Stimulated activated CD8-positive, alpha-beta memory T cell treated with anti-CD3 and anti-CD28 coated beads, Interleukin-12 subunit alpha, Interleukin-12 subunit beta, amount 100 ng/mL, for 1 hour (primary cell): ENCODE measurements at regions not wholly inside any gene's neighbourhood (a gene's known extent, or its start where the extent isn't known, plus 50 kb on each side); places are given as distances from the start of the nearest gene placed in this dataset.

Experiments
- DNase-seq: peaks from one replicate; pipeline ENCODE4 v3.0.0-alpha.2; 2020; ENCODE audit warnings: low read depth

DNA sequence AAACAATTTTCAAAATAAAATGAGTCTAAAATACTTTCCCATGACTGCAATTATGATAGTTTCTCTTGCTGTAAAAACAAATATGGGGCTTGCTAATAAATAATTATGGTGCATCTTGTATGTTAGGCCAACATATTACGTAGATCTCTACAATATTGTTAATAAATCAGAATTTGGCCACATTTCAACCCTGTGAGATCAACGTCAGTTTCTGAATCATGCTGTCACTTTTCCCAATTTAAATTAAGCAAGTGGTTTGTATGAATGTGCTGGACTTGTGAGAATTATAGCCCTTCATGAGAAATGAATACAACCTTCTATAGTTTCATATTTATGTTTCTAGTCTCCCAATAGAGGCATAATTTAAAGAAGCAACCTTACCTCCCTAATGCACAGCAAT lies 808.9 kb downstream of the SUCLG1 start:
- DNase-seq, result no peak

DNA sequence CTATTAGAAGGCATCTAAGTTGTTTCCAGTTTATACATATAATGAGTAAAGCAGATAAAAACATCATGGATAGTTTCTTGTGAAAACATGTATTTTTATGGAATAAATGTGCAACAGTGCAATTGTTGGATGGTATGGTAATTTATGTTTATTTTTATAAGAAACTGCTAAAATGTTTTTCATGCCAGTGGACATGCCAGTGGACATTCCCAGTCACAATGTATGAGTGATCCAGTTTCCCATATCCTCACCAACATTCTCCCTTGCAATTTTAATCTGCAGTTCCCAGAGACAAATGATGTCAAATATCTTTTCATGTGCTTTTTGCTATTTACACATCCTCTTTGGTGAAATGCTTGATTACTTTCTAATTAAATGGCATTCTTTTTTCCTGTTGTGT lies 818.6 kb downstream of the SUCLG1 start:
- no peak for DNase-seq

DNA sequence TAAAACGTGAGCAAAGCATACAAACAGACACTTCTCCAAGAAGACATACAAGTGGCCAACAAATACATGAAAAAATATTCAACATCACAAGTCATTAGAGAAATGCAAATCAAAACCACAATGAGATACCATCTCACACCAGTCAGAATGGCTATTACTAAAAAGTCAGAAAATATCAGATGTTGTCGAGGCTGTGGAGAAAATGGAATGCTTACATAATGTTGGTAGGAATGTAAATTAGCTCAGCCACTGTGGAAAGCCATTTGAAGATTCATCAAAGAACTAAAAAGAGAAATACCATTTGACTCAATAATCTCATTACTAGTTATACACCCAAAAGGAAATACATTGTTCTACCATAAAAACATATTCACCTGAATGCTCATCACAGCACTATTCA lies 825.7 kb downstream of the SUCLG1 start:
- DNase-seq, result no peak

DNA sequence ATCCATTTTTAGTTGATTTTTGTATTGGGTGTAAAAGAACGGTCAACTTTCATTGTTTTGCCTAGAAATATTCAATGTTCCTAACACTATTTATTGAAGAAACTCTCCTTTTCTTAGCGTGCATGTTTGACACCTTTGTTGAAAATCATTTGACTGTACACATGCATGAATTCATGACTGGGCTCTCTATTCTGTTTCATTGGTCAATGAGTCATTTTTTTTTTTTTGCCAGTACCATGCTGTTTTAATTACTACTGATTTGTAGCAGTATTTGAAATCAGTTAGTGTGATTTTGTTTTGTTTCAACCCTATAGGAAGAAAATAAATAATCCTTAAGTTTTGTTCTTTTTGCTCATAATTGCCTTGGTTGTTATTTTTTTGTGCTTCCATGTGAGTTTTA lies 828.7 kb downstream of the SUCLG1 start:
- no peak for DNase-seq

DNA sequence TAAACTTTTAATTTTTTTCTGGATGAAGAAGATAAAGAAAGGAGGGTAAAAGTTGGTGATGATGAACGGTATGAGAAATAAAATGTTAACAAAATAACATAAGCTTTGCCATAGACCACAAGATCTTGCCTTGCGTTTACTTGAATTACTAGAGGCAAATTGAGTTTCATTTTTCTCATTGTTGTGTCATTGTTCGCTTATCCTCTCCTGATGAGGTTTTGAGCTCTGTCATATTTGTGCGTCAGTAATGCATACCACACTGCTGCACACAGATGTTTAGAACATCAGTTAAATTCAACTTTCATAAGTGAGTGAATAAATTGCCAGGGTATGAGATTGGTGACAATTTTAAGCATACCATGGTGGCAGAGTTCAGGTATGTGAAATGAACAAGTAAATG lies 843.6 kb downstream of the SUCLG1 start:
- DNase-seq, result no peak

DNA sequence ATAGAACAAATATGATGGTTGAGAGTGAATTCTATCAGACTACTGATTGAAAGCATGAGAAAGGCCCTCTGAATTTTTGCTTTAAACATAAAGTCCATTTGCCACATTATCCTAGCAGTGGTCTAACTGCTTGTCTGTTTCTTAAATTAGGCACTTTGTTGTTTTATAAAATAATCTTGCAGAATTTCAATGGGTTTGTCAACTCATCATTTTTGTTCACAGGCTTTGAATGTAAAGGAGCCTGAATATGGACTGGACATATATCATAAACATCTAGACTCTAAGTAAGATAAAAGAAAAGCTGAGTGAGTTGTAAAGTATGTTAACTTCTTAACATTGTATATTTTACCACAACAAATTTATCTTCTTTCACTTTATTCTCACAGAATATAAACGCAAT lies 845.9 kb downstream of the SUCLG1 start:
- no peak for DNase-seq

DNA sequence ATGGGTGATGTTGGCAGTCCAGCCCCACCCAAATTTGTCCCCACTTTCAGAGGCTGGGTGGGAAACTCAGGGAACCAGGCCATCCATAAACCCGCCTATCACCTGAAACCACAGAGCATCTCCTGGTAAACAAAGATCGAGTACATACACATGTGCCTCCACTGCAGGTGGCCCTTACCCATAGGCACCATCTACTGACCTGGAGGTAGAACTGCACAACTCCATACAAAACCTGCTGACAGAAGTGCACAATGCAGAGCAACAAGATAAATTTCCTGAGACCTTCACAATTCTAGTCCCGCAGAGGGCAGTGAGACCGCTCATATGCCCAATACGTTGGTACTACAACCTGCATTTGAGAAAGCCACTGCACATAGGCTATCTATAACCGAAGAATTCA lies 856.3 kb downstream of the SUCLG1 start:
- no peak for DNase-seq

DNA sequence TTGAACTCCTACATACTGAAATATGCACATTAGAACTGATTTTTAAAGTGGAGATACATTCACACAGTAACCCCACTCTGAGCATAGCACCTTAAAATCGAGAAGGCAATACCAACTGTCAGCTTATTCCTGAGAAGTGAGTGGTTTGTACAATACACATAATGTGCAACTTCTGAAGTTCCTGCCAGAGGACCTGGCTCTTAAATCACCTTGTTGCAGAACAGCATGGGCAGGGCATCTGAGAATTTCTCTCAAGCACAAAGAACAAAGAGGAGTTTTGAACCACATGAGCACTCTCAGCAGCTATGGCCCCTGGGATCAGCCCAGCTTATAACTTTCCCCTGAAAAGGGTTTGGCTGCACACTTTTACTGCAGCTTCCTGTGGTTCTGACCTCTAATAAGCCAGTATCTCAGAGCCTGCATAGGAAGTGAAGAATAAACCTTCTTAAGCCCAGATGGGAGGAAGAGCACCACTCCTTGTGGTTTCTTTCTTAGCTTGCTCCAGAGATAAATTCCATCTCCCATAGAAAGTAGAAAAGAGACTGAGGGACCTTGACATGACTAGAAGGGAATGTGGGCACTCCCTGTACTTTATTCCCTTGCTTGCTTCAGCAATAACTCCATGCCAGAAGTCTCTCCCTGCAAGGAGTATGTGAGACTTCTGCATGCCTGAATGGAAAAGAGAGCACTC lies 862.3 kb downstream of the SUCLG1 start:
- no peak for DNase-seq

DNA sequence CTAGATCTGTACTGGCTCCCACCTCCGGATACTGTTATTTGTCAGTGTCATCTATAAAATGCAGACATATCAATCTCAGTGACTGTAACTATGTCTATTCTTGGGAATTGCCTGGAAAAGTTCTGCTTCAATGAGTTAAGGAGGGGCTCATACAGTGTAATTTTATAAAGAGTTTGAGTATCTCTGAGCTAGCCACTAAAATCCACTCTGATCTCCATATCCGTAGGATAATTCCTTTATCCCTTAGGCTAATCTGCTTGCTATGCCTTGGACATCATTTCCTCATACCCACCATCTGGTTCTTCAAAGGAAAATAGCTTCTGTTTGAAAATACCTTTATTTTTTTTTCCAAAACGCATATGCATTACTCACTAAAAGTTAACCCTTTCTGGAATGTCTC lies 863.2 kb downstream of the SUCLG1 start:
- DNase-seq, result no peak

DNA sequence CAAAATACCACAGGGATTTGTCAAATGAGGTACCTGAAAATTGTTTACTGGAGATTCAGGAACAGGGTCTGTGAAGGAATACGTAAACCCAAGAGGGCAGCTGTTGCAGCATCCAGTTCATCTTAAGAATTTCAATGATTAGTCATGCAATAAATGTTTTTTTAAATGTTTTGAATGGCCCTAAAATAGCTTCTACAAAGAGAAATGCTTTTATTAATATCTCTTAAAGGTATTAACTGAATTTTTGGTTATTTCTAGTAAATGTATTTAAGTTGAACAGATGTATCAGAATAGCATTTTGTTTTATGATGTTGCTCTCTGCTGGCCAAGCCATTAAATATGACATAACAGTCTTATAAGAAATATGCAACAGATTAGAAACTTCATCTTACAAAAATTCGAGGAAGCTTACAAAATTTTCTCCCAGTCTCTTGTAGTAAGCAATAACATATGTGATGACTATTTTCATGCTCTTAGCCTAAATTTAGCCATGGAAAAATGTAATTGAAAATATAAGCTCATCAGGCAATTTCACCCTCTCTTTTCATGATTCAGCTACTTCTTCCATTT lies 863.9 kb downstream of the SUCLG1 start:
- no peak for DNase-seq

DNA sequence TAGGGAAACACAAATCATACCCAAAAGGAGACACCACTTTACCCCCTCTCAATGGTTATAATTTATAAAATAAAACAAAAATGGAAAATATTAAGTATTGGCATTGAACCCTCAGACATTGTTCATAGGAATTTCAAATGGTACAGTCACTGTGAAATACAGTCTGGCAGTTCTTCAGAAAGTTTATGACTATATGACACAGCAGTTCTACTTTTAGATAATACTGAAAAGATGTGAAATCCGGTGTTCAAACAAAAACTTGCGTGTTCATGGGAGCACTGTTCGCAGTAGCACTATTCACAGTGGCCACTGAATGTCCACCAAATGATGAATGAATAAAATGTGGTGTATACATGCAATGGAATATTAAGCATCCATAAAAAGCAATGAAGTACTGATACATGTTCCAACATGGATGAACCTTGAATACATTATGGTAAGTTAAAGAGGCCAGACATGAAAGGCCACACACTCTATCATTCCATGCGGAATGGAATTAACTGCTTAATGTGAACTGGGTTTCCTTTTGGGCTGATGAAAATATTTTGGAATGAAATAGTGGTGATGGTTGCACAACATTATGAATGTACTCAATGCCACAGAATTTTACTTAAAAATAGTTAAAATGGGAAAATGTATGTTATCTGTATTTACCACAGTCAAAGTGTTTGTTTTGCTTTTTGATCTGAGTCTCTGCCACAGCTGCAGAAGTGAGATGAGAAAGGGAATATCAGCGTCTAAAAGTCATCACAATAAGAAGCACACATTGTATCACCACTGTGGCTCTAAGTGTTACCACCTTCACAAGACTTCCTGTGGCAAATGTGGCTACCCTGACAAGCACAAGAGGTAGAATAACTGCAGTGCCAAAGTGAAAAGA lies 864.6 kb downstream of the SUCLG1 start:
- DNase-seq, result no peak

DNA sequence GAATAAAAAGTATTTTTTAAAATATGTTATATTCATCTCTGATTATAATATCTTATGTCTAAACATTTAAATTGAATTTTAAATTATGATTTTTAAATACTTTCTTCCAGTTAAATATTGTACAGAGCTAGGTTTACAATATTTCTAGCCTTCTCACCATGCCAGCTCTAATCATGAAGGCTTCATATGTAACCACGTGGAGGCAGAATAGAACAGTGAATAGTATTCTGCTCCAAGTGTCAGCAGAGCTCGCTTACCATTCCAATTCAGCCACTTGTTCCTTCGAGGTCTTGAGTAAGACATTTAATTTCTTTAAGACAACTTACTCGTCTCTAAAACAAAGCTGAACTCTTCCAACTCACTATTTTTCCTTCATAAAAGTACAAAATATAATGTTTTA lies 871.8 kb downstream of the SUCLG1 start:
- DNase-seq, result no peak

DNA sequence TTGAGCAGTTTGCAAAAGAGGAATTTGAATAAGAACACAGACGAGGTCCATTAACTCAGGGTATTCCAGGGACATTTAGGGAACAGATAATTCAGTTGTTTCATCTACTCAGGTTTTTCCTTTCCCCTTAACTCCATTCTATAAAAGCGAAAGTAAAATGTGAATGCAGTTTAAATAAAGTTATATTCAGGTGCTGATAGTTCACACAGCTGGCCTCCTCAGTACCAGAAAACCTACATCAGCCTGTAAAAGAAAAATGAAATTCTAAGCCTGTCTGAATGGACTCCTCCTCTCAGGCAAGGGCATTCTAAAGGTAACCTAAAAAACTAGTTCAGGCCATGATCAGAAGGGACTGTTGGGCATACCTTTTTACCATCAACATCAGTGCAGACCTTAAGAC lies 873.8 kb downstream of the SUCLG1 start:
- DNase-seq, result no peak

DNA sequence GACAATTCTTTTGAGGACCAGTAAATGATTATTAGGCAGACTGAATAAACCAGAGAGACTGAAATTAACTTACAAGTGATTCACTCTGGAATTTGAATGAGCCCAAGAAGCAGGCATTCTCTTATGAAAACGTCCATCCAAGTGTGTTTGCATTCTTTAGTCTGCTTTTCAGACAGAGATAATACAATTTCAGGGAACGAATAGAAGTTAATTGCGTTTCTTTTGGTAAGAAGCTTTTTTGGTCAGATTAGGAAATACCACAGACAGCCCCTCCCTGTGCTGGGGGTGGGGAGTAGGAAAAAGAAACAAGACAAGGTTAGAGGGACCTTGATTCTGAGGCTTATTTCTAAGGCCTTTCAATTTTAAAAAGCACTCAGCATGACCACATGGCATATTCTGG lies 874.4 kb downstream of the SUCLG1 start:
- no peak for DNase-seq

DNA sequence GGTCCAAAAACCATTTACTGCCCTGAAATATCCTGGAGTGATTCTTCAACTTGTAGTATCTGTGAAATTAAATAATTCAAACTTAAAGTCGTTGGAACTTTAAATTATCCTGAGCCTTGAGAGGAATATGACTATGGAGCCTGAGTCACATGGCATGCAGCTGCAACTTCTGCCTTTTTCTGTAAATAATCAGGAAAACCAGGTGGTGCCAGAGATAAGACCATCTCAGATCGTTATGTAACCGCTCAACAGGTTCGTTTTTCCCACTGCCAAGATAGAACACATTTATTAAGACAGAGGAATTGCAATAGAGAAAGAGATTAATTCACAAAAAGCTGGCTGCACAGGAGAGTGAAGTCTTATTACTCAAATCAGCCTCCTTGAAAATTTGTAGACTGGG lies 876.5 kb downstream of the SUCLG1 start:
- DNase-seq, result no peak

DNA sequence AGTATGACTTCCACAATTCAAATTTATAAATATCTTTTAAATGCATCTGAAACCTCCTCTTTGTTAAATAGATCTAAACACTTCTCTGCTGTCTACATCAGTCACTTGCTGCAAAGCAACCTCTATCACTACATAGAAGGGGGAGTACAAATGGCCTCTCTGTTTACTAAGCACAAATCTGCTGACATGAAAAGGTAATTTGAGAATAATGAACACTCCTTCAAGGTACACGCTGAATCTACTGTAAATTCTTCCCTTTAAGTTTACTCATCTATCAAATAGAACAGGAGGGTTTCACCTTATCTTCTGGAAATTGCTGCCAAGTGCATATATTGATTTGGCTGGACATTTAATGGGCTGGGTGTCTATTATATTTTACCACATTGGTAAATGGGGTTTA lies 879.6 kb downstream of the SUCLG1 start:
- no peak for DNase-seq

DNA sequence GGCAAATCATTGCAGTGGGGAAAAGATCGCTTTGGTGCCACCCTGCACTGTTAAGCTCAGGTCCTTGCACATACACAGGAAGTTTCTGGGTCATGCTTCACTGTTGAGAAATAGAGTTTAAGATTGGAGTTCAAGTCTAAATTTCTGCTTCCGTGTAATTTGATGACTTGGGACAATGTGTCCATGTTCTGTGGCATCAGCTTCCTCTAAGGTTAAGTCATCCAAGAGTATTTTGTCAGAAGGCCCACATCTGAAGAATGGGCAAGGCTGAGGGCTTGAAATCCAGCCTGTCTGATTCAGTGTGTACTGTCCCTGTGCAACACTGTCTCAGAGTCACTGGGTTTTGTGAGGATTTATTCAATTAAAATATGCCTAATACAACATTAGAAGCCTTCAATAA lies 880.7 kb downstream of the SUCLG1 start:
- DNase-seq, result no peak

DNA sequence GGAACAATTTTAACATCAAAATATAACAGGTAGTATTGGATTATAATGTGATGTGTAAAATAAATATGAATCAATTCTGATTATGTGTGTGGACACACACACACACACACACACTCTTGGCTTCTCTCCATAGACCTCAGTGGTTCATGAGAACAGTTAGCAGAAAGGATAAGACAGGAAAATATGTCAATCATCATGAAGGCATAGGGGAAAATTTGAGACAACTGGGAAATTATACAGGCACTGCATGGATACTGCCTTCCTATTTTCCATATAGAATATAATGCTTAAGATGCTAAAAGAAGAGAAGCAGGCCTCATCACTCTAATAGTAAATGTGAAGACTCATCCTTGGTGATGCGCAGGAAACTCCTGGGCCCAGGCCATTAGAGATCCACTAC lies 884.5 kb downstream of the SUCLG1 start:
- no peak for DNase-seq

DNA sequence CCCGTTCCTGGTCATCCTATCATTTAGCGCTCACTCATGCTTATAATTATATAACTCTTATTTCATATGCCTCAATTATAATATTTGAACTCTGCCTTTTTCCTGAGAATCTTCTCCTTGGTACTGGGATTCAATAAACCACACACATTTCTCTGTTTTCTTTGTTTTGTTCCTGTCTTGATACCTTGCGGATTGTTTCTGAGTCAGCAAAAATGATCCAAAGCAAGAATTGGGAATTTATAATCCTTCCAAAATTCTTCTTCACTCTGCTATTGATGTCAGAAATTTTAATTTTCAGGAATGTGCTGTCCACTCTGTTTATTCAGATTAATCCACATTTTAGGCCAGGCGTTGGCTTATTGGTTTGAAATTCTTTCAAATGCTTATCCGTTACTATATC lies 886.0 kb downstream of the SUCLG1 start:
- no peak for DNase-seq

DNA sequence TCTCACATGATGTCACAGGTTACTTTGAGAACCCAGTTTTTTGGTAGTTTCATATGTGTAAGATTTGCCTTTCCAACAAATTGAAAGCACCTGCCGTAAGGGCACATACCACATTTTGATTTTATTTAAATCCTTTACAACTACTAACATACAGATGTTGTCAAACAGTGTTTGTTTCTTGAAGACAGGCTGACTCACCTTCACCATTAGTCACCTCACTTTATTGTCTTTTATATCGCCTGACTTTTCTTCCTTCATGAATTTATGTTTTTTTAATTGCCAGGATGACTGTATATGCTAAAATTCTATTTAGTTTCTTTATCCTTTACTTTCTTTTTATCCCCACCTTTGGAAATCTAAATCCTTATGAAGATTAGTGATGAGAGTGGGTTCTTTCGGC lies 886.7 kb downstream of the SUCLG1 start:
- DNase-seq, result no peak

DNA sequence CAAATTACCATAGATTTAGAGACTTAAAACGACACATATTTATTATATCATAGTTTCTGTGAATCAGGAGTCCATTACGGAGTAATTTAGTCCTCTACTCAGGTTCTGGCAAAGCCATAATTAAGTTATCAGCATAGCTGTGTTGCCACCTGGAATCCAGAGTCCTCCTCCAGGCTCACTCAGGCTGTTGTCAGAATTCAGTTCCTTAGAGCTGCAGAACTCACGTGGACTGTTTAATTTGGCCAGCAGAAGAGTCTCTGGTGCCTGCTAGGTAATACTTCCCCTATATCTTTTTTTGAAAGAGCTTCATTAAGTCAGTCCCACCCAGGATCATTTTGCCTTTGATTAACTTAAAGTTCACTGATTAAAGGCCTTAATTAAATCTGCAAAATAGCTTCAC lies 891.5 kb downstream of the SUCLG1 start:
- DNase-seq, result no peak

DNA sequence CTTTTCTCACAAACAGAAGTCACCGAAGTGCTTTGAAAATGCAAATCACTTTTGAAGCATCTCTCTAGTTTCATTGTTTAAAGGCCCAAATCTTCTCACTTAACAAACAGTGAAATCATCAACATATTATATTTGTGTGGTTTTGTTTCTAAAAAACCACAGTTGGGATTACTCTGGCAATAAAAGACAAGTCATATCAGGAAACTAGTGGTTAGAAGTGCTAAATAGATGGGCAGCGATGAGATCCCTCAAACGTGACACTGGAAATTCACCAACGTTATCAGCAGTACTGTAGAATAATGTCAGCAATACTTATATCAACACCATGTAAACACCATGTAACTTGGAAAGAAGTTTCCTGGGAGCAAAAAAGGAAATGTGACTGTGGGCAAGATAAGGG lies 893.5 kb downstream of the SUCLG1 start:
- DNase-seq, result no peak

DNA sequence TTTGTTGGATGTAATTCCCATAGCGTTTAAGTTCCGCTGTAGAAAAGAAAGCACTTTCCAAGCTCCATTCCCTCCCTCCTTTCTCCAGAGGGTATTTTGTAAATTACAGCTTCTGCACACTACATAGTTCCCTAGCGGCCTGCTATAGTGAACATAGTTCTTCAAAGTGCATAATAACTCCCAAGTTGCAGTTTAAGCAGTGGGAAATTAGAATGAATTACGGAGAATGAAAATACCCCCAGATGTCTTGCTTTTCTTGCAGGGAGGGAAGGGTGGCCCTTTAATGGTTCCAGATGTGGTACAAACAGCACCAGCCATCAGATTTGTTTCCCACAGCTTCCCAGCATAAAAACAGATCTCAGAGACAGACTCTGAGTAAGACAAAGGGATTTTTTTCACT lies 893.9 kb downstream of the SUCLG1 start:
- DNase-seq, result no peak

DNA sequence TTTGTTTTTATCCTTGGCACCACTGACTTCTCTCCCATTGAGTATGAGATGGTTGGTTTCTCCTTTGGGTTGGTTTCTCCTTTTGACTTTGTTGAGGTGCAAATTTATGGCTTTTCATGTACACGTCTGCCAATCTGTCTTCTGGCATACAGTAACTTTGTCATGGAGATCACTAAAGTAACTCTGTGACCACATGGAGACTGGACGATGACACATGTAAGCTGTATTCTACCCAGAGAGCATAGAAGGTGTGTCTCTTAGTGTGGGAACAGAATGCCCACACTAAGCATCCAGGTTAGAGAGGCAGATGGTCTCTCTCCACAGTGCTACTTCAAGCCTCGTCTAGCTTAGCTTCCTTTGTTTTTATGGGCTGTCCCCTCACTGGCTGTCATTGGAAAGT lies 897.5 kb downstream of the SUCLG1 start:
- DNase-seq, result no peak
